GM21723 (cell line): ENCODE measurements at regions not wholly inside any gene's neighbourhood (a gene's known extent, or its start where the extent isn't known, plus 50 kb on each side); places are given as distances from the start of the nearest gene placed in this dataset.

Source experiments
- ATAC-seq: cut with Tn5 transposase; IDR thresholded peaks from one replicate; pipeline ENCODE4 v1.9.1; 2021; ENCODE audit warnings: mild to moderate bottlenecking, moderate library complexity; ENCODE audit not compliant: unreplicated experiment

DNA sequence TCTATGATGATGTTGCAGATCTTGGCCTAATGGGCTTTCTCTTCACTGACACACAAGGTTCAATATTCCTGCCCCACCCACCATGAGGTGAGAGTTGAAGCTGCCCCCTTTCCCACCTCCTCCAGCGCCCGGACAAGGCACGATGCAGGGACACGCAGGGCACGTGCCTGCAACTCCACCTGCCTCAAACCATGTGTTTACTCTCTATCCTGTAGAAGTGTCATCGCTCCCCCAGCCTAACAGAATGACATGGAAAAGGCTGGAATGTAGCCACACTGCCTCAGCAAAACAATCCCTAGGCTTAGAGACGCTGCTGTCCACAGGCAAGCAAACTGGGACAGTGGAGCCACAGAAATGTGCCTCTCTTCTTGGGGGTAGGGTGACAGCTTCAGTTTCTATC lies 92.9 kb upstream of the SOD1 start:
- no peak for ATAC-seq

DNA sequence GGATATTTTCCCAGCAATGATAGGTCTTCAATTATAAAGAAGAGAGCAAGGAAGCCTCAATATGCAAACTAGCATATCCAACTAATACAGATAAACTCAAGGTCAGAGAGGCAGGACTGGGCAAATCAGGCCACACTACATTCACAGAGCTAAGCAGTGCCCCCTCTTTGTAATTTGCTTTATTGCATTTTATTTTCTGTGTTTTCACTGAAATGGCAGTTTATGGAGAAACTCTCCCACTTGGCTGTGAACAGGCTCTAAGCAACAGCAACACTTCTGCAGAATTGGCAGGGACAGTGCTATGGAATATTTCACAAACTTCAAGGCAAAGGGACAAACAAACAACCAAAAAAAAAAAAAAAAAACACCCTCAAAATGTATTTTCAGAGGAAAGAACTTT lies 93.4 kb upstream of the SOD1 start:
- ATAC-seq, result no peak

DNA sequence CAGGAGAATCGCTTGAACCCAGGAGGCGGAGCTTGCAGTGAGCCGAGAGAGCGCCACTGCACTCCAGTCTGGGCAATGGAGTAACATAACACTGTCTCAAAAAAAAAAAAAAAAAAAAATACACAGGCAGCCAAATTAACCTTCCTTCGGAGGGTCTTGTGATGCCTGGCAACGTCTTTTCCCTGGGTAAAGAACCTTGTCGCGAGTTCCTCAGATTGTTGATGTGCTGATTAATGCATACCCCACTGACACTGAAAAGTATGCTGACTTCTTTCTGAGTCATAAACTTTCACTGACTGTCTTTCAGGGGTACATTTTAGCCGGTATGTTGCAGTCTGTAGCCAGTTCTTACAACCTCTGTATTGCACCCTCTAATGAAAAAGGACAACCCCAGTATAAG lies 95.1 kb upstream of the SOD1 start:
- no peak for ATAC-seq

DNA sequence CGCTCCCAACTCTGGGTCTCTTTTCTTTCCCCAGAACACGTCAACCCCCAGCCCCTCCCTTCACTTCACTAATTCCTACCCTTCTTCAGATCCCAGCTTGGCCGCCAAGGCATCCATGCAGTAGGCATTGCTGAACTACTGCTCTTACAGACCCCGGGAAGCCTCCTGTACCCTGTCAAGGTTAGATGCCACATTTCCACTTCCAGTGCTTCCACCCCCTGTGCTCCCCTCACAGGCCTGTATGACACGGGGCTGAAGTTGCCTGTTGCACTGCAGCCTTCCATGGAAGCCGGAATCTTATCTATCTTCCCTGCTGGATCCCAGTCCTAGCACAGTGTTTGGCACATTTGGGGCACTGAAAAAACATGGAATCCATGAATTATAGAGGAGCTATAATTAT lies 99.0 kb upstream of the SOD1 start:
- ATAC-seq, result no peak

DNA sequence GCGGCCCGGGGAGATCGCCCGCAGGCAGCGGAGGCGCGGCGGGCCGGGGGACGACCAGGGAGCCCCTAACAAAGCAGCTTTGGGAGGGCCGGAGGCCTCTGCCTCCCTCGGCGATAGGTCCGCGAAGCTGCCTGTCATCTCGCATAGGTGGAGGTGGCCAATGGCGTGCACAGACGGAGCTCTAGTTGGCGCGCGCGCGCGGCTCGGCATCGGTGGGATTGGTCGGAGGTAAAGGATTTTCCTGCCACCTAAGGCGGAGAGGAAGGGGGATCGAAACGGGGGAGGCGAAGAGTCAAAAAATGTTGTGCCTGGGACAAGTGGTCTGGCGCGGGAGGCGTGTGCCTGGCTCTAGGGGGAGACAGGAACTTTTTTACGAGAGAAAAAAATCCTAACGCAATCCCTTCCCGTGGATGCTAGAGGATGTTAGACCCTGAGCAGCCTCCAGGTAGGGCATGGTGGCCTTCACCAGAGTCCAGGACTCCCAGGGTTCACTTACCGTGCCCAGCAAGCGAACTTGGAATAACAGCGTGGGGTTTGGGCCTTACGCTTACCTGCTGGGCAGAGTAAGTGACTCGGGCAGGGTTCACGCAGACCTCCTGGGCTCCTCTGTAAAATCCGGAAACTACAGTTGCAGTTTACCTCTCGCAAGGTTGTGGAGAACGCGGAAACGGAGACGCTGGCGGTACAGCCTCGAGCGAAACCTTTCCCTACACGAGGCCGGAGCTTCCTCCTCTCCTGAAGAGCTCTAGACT lies 99.9 kb upstream of the SOD1 start:
- peak; percentile 80 for ATAC-seq

DNA sequence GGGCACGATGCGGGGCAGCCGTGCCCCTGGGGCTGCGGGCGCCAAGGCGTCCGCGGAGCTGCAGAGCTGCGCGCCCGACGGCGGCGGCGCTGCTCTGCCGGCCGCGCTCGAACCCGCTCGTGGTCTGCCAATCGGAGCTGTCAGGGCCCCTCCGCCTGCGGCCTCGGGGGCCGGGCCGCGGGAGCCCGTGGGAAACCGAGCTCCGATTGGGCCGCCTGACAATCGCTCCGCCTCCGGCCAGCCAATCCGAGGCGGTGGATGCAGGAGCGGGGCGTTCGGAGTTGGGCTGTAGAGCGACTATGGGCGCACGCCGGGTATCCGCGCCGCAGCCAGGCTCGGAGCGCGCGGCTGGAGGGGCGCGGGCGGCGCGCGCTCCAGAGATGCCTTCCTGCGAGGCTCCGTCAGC lies 100.5 kb upstream of the SOD1 start:
- peak; percentile 89 for ATAC-seq

DNA sequence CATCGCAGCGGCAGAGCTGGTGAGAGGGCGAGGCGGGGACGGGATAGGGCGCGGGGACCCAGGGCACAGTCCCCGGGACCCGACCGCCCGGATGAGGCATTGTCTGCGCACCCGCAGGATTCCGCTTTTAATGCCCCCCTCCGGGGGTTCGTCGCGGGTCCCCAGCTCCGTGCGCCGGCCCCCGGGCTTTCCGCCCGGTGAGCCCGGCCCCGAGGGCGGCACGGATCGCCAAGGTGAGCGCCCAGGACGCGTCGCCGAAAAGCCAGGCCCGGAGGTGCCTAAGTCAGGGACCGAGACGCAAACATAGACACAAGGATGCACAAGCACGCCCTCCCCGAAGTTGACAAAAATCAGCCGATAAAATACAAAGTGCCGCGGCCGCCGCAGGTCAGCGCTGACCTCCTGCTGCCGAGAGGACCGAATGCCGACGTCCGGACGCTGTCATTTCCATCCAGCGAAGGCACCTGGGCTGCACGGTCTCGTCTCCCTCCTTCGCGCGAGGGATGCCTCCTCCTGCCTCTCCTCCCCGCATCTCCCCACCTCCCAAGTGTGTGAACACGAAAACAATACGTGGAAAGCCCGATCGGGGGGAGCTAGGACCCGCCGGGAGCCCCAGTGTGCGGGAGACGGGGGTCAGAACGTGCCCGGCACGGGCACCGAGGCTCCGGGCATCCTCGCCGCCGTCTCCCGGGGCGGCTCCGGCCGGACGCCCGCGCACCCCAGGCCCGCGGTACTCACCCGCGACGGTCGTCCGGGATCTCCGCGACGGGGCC lies 101.1 kb upstream of the SOD1 start:
- peak; percentile 8 for ATAC-seq

DNA sequence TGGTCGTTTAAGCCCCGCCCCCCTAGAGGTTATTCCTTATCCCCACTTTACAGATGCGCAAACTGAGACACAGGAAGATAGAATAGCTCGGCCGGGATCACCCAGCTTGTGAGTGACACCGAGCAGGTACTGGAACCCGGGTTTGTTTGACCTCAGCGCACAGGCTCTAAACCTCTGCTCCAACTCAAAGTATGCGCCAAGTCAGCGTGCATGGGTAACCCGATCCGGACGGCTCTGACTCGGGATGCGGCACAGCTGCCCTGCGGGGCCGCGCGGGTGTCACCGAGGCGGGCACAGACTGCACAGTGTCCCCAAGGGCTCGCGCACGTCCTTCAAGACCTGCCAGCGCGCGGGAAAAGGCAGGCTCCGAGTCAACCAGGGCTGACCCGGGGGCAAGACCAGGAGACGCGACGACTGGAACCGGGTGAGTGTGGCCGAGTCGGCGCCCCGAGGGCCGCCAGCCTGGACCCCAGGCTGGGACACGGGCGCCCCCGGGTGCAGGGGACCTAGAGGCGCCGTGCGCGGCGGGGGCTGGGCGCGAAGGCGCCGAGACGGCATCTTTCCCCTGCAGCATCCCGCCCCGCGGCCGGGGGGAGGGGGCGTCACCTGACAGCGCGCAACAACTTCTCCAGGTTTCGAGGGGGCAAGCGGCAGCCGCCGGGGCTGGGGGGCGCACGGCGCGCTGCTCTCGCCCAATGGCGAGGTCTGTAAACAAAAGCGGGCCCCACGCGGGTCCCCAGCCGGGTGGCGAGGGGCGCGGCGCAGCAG lies 101.9 kb upstream of the SOD1 start:
- no peak for ATAC-seq

DNA sequence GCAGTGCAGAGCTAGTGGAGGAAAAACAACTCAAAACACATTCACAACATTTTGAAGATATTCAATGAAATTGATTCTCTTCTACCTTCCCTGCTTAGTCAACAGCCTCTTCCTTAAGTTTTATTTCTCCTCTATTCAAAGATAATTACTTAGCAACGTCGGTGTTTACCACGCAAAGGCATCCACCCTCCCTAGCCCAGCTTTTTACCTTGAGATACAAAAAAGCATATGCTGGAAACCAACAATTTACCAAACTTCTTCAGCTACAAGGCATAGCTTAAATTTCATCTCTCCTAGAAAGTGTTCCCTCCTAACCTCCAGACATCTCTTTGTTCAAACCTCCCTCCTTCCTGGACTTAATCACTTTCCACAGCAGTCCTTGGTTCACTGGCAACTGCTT lies 102.8 kb upstream of the SOD1 start:
- ATAC-seq, result no peak

DNA sequence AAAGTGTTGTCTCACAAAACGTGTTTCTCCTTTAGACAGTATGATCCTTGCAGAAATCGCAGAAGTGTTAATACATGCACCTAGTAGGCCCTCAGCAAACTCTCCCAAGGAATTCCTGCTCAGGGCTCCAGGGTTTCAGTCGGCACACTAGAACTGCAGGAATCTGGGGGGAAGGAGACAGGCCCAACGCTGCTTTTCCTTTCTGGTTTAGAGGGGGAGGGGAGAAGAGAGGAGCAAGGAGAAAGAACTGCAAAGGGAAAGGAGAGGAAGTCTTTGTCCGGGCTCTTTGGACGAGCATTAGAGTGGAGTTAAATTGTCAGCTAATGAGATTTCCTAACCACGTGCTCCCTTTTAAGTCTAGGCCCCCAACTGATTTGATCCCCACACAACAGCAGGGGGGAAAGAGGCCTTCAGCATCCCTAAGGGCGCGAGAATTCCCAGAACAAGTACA lies 103.7 kb upstream of the SOD1 start:
- ATAC-seq, result no peak

DNA sequence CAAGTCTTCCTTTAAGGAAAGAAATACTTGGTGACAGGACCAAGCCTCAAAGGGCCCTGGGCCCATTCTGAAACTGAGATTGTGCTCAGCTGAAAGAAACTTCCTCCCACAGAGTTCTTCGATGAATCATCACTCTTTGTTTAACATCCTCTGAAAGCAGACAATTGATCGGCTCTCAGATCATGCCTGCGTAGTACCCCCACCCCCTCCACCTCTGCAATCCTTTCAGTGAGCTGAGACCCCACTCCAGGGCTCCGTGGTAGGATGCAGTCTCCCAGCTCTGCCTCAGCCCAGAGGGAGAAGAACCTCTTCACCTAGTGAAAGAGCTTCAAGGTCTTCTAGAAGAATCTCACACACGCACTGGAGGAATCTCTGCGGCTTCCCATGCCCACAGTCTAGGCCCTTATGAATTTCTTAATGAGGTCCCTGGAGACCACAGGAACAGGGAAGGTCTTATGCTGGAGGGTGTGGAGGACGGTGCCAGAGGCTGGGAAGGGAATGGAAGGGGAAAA lies 104.9 kb upstream of the SOD1 start:
- ATAC-seq, result peak; percentile 48

DNA sequence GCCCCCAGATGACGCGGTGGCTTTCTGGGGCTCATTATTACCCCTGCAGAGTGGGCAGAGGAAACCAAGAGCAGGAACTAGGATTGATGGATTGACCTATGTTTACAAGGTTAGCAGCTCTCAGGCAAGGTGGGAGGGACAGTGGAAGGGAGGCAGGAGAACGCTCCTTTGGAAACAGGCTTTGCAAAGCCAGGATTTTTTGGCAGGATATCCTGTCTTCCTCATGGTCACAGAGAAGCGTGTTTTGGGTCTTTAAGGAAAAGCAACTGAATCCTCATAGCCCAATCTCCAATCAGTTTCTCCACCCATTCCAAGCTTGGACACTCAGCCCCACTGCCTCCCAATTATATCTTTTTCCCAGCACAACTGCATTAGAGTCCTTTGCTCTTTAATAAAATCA lies 105.6 kb upstream of the SOD1 start:
- ATAC-seq, result no peak

DNA sequence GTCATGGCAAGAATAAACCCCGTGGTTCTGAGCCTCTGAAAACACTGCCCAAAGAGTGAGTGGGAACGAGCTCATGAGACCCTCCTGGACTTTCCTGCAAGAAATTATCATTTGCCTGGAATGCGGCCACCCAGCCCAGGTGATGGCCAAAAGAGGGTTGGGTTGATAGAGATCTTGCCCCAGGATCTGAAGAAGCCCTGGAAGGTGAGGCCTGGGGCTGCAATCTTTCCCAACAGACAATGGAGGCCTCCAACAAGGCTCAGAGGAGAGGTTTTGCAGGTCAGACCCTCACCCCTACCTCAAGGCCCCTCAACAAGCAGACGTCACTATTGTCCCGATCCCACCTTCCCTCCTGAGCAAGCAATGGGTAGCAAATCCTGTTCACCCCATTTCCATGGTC lies 106.0 kb upstream of the SOD1 start:
- no peak for ATAC-seq

DNA sequence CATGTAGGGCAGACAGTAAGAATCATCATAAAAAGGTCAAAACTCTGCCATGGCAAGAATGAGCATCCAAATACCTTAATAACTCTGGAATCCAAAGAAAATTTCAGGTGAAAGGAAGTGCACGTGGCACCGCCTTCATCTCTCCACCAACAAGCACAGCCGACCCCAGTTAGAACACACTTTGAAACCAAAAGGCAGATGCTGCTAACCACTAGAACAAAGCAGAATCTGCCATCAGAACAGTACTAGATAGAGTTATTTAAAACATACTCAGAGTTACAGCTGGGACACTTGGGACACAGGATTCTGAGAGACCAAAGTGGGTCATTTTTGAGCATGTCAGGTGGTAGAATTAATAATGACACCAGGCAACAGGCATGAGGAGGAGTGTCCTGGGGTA lies 106.7 kb upstream of the SOD1 start:
- no peak for ATAC-seq

DNA sequence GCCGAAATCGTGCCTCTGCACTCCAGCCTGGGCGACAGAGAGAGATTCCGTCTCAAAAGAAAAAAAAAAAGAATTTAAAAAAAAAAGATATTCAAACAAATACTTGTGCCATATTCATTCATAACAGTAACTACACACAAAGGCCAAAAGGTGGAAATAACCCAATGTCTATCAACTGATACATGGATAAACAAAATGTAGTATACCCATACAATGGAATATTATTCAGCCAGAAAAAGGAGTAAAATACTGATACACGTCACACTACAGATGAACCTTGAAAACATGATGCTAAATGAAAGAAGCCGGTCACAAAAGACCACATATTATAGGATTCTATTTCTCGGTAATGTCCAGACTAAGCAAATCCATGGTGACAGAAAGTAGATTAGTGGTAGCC lies 109.4 kb upstream of the SOD1 start:
- no peak for ATAC-seq

DNA sequence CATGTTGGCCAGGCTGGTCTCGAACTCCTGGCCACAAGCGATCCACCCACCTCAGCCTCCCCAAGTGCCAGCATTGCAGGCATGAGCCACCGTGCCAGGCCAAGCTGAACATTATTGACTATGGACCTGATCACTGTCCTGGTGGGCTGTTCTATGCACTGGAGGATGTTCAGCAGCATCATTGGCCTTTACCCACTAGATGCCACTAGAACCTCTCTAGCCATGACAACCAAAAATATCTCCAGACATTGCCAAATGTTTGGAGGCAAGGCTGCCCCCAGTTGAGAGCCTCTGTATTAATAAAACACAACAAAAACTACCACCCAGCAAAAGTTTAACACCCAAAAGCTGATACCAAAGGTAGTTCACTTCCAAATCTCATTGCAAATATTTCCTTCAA lies 110.8 kb upstream of the SOD1 start:
- ATAC-seq, result no peak

DNA sequence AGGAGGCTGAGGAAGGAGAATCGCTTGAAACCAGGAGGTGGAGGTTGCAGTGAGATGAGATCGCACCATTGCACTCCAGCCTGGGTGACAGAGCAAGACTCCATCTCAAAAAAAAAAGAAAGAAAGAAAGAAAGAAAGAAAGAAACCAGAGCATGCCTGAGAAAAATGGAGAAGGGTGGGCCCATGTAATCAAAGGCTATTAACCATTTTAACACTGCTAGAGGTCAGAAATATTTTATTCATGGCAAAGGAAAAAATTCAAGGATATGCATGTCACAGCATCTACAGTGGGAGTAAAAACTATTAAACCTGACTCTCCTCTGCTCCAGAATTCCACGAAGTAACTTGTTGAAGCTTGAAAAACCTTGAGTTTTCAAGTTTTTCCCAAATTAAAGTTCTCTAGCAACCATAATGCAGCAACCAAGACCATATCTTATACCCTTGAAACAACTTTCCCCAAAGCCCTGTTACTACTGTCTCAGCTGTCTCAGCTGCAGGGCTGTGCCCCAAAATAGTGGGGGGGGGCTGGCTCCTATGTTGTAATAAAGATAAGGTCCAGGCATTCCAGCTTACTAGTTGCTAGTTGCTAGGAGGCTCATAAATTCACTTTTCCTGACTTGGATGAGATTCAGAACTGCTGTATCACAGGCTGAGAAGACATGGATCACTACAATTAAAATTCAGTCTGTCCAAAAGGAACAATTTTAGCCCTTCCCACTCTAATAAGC lies 112.9 kb upstream of the SOD1 start:
- ATAC-seq, result no peak

DNA sequence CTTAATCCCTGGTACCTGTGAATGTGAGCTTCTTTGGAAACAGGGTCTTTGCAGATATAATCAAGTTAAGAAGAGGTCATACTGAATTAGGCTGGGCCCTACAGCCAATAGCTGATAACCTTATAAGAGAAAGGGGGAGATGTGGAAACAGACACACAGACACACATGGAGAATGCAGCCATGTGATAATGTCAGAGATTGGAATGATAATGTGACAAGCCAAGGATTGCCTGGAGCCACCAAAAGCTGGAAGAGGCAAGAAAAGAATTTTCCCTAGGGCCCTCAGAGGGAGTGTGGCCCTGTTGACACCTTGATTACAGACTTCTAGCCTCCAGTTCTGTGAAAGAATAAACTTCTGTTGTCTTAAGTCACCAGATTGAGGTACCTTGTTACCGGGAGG lies 114.5 kb upstream of the SOD1 start:
- no peak for ATAC-seq

DNA sequence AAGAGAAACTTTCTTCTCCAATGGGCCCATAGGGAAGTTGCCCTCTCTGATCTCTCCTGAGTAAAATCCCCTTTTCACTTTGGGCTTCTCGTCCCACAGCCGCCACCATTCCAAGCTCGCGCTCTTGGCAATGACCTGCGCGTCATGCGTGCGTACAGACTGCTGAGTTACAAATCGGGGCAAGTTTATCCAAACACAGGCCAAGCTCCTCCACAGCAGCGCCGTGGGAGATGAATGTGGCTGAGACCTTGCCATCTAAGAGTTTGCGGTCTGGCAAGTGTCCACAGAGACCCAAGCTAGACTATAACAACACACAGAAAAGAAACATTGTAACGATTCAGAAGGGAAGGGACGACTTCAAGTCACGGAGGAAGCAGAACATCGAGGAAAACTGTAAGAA lies 116.3 kb upstream of the SOD1 start:
- no peak for ATAC-seq

DNA sequence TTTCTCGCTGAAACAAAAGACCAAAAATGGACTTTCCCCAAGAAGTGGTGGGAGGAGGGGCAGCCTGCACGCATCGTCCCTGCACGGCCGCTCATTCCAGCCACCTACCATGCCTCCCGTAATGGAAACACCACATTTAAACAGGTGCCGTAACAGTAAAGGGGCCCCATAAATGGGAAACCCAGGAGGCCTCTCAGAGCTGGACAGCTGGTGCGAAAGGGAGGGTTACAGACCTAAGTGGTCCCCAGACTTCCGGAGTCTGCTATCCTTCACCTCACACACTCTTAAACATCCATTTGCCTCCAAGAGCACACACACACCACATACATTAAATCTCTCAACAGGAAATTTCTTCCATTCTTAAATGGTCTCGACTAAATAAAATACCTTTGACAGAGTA lies 120.7 kb upstream of the SOD1 start:
- no peak for ATAC-seq
